GM13976 (cell line): ENCODE measurements at regions not wholly inside any gene's neighbourhood (a gene's known extent, or its start where the extent isn't known, plus 50 kb on each side); places are given as distances from the start of the nearest gene placed in this dataset.

Source experiments
- DNase-seq: peaks from one replicate; pipeline ENCODE4 v3.0.0; 2012; ENCODE audit warnings: low spot score
- in situ Hi-C: fragments of 300-500 bp; cut with MboI; formaldehyde crosslinking; loops from one replicate; pipeline ENCODE4 v1.12.0; 2022; ENCODE audit warnings: low sequenced_read_pairs, mixed read lengths, inconsistent platforms; ENCODE audit not compliant: unreplicated experiment
- TF ChIP-seq, protein P1 (sequence below): IDR thresholded peaks from 2 replicates; pipeline ENCODE4 v1.5.1; 2012; ENCODE audit warnings: borderline replicate concordance, mild to moderate bottlenecking; ENCODE audit not compliant: insufficient read depth; ENCODE audit errors: extremely low read depth, missing control alignments, control extremely low read depth

GRCh38 chr2:215583881-215584280 lies 148.0 kb upstream of the FN1 start:
- DNase-seq, result no peak
- in situ Hi-C loops, result no loop called here
- TF ChIP-seq, protein P1, sequence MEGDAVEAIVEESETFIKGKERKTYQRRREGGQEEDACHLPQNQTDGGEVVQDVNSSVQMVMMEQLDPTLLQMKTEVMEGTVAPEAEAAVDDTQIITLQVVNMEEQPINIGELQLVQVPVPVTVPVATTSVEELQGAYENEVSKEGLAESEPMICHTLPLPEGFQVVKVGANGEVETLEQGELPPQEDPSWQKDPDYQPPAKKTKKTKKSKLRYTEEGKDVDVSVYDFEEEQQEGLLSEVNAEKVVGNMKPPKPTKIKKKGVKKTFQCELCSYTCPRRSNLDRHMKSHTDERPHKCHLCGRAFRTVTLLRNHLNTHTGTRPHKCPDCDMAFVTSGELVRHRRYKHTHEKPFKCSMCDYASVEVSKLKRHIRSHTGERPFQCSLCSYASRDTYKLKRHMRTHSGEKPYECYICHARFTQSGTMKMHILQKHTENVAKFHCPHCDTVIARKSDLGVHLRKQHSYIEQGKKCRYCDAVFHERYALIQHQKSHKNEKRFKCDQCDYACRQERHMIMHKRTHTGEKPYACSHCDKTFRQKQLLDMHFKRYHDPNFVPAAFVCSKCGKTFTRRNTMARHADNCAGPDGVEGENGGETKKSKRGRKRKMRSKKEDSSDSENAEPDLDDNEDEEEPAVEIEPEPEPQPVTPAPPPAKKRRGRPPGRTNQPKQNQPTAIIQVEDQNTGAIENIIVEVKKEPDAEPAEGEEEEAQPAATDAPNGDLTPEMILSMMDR, result no peak

DNA sequence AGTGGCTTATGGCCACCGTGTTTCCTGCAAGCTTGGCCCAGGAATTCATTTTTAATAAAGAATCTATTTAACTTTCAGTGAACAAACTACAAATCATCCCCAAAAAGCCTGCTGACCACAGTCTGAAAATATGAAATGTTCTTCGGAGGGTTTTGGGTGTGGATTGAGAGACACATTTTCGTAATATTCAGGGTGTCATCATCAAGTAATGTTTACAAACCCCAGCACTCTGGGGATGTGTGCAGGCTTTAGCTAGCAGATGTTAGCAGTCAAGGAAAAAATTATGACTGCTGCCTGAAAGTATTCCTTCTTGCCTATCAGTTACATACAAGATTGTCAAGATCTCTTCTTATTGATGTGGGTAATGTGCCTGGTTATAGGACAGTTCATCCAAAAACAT lies 143.9 kb upstream of the FN1 start:
- in situ Hi-C loops, result no loop called here
- DNase-seq, result no peak
- TF ChIP-seq, protein P1, result no peak

DNA sequence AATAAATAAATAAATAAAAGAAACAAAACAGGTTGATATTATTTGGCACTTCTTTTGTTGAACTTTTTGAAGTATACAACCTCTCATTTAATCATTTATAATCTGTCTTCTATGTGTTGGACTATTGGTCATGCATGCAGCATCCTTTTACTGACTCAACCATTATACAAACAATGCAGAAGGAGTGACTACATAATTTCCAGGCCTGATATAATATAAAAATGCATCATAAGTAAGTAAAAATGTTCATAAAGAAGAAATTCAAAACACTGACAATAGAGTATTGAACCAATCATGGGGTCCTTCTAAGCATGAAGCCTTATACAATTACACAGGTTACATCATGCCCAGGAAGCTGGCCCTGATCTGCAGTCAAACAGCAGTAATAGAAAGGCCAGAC lies 141.5 kb upstream of the FN1 start:
- in situ Hi-C loops, result no loop called here
- TF ChIP-seq, protein P1, result no peak
- DNase-seq, result no peak

DNA sequence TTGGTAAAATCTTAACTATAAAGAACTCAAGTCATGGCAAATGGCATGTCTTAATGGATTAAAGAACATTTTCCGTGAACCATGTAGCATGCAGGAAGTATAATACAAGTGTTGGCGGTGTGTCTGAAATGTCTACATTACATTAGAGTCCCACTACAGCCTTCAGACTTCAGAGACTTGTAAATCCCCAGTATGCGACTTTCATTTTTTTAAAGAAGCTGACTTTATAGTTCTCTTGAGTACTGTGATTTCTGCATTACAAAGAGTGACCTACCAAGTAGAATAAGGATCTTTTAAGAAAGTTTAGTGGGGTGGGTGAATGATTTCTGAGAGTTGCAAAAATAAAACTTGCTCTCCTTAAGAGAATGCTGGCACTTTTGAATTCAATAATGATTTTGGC lies 140.7 kb upstream of the FN1 start:
- TF ChIP-seq, protein P1, result no peak
- in situ Hi-C loops, result no loop called here
- DNase-seq, result no peak

DNA sequence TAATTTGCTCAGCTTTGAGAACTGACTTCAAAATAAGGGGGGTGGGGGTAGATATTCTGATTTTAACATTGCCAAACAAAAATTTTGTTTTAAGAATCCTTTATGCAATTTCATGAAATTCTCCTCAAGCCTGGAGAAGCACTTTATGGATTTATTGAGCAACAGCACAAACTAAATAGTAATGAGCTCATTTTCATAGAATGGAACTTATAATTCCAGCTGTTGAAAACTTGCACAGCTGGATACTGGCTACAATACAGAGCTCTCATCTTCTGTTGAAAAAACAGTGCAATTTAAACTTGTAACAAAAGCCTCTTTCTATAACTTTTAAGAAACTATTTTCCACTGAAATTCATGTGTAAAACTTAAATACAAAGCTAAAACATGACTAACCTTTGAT lies 137.6 kb upstream of the FN1 start:
- in situ Hi-C loops, result no loop called here

GRCh38 chr2:215572341-215572848 lies 136.5 kb upstream of the FN1 start:
- TF ChIP-seq, protein P1, result no peak
- in situ Hi-C loops, result no loop called here
- no peak for DNase-seq

More for the DNA sequence above, 137.6 kb upstream of the FN1 start:
- no peak for DNase-seq
- TF ChIP-seq, protein P1, result no peak

DNA sequence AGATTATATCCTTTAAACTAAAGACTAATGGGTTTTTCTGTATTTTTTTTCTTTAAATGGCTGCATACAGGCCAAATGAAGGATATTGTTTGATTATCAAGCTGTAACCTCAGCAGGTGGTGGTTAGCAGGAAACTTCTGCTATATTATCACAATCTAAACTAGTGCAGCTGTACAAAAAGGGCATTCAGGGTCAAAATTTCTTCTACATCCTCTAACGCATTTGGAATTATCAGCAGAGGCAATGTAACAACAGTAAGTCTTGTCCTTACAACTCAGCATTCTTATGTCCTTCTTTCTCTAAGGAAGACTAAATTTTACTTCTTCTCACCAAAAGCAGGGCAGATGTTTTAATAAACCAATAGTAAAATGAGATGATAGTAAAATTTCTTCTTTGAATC lies 135.8 kb upstream of the FN1 start:
- no peak for DNase-seq
- TF ChIP-seq, protein P1, result no peak
- in situ Hi-C loops, result no loop called here
